Testis (tissue), 2 donors: ENCODE measurements at regions not wholly inside any gene's neighbourhood (a gene's known extent, or its start where the extent isn't known, plus 50 kb on each side); places are given as distances from the start of the nearest gene placed in this dataset.

Experiments used
- DNase-seq: peaks from one replicate; pipeline ENCODE4 v3.0.0-alpha.2; 2019
- H3K27ac ChIP-seq, 2 donors: fragments of 200-600 bp; sonication (generic); one replicate each; pipeline ENCODE4 v1.5.1; 2019
- H3K27me3 ChIP-seq: fragments of 200-600 bp; sonication (generic); one replicate; pipeline ENCODE4 v1.5.1; 2019
- H3K36me3 ChIP-seq: fragments of 200-600 bp; sonication (generic); one replicate; pipeline ENCODE4 v1.5.1; 2017; ENCODE audit warnings: low read depth; ENCODE audit errors: missing control alignments
- H3K4me1 ChIP-seq: fragments of 200-600 bp; sonication (generic); one replicate; pipeline ENCODE4 v1.5.1; 2019
- H3K4me3 ChIP-seq, 2 donors: fragments of 200-600 bp; sonication (generic); one replicate each; pipeline ENCODE4 v1.5.1; 2017 to 2019
- H3K9me3 ChIP-seq: fragments of 200-600 bp; sonication (generic); one replicate; pipeline ENCODE4 v1.5.1; 2017
- POLR2A ChIP-seq: fragments of 450-650 bp; IDR thresholded peaks from one replicate; pipeline ENCODE4 v1.6.1; 2017; ENCODE audit warnings: antibody characterized with exemption, mild to moderate bottlenecking, moderate library complexity
- WGBS, 2 donors: methylation state at CpG; one replicate each; pipeline ENCODE4 v1.1.5; 2018; 5-methylcytosine and 5-hydroxymethylcytosine counted together
- intact Hi-C: fragments of 100-400 bp; cut with DNase I; formaldehyde crosslinking; loops from one replicate; pipeline ENCODE4 v1.15.1; 2023; ENCODE audit warnings: low total_unique reads
- TF ChIP-seq, protein P1 (sequence below), 3 experiments: fragments of 450-650 bp in 2 of 3; fragments of 200-600 bp in 1 of 3; sonication (generic) in 1 of 3; IDR thresholded peaks; one replicate each; pipeline ENCODE4 v1.5.1; 2016 to 2019; ENCODE audit warnings: antibody characterized with exemption in 3 of 3, mild to moderate bottlenecking in 2 of 3, moderate library complexity in 1 of 3

DNA sequence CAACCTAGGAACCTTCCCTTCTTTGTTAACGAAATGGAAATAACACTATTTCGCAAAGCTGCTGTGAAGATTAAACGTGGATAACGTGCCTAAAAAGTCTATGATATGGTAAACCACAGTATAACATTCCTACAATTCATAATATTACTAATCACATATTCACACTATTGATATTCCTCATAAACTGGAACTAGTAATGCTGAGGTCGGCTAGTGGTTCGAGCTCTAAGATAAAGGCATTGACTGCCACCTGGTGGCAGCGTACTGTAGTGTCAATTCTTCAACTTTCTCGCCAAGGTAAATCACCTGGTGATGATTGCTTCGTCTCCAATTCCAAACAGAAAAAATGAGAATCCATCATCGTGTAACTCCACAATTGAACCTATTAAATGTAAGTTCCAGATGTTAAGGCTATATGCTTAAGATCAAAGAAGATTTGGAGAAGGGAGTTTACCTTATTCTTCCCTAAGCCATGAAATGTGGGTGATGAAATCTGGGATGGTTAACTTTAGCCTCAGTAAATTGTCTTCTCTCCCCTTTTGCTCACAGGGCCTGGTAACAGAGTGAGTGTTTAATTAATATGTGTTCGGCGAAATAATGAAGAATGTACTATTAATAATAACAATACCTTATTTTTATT, 197.5 kb upstream of the TMEM132C start:
- intact Hi-C loops = no loop called here
- H3K27me3 ChIP-seq = no peaks in the 10 kb centered on the region
- H3K36me3 ChIP-seq = no peaks in the 10 kb centered on the region
- H3K27ac ChIP-seq = no peak overlapping the region
- DNase-seq = peak; percentile 73
- H3K4me1 ChIP-seq = peaks cover 4% of the 10 kb centered on the region
- TF ChIP-seq POLR2A = no peak
- TF ChIP-seq, protein P1, sequence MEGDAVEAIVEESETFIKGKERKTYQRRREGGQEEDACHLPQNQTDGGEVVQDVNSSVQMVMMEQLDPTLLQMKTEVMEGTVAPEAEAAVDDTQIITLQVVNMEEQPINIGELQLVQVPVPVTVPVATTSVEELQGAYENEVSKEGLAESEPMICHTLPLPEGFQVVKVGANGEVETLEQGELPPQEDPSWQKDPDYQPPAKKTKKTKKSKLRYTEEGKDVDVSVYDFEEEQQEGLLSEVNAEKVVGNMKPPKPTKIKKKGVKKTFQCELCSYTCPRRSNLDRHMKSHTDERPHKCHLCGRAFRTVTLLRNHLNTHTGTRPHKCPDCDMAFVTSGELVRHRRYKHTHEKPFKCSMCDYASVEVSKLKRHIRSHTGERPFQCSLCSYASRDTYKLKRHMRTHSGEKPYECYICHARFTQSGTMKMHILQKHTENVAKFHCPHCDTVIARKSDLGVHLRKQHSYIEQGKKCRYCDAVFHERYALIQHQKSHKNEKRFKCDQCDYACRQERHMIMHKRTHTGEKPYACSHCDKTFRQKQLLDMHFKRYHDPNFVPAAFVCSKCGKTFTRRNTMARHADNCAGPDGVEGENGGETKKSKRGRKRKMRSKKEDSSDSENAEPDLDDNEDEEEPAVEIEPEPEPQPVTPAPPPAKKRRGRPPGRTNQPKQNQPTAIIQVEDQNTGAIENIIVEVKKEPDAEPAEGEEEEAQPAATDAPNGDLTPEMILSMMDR (IDR thresholded peaks at IDR 0.05) = peak; percentile 64 to 76 (median 76)
- 45 to 47% methylated on average over 12 of the region's 12 CpGs for WGBS, 2 donors
- H3K4me3 ChIP-seq = no peak overlapping the region
- H3K9me3 ChIP-seq = no peaks in the 10 kb centered on the region

- peaks cover 10% of the 10 kb centered on the region for H3K4me1 ChIP-seq
- H3K9me3 ChIP-seq = no peaks in the 10 kb centered on the region
- TF ChIP-seq POLR2A = no peak
- TF ChIP-seq, protein P1 (IDR thresholded peaks at IDR 0.05) = no peak
- 61 to 69% methylated on average over 13 of the region's 13 CpGs for WGBS, 2 donors
- intact Hi-C loops = no loop called here
- no peaks in the 10 kb centered on the region for H3K27me3 ChIP-seq
- H3K36me3 ChIP-seq = no peaks in the 10 kb centered on the region
- peak overlapping the region in 1 of 2 donors; percentile 6 for H3K4me3 ChIP-seq
- H3K27ac ChIP-seq = no peak overlapping the region
- no peak for DNase-seq
Measured at GRCh38 chr12:128073937-128074336, 193.0 kb upstream of the TMEM132C start.

GRCh38 chr12:128075332-128075731, 191.6 kb upstream of the TMEM132C start:
- intact Hi-C loops = no loop called here
- 79 to 81% methylated on average over 9 of the region's 9 CpGs for WGBS, 2 donors
- TF ChIP-seq, protein P1 (IDR thresholded peaks at IDR 0.05) = no peak
- no peak for TF ChIP-seq POLR2A
- Histone ChIP-seq H3K4me1 (peaks cover 10% of the 10 kb centered on the region), H3K27me3 (no peaks in the 10 kb centered on the region), H3K9me3 (no peaks in the 10 kb centered on the region), H3K4me3 (no peak overlapping the region), H3K27ac (no peak overlapping the region), H3K36me3 (no peaks in the 10 kb centered on the region)
- DNase-seq = no peak

GRCh38 chr12:128076188-128076587, 190.8 kb upstream of the TMEM132C start:
- H3K27ac ChIP-seq = no peak overlapping the region
- no peak for TF ChIP-seq POLR2A
- TF ChIP-seq, protein P1 (IDR thresholded peaks at IDR 0.05) = no peak
- H3K4me3 ChIP-seq = no peak overlapping the region
- no peak for DNase-seq
- no peaks in the 10 kb centered on the region for H3K27me3 ChIP-seq
- H3K4me1 ChIP-seq = peaks cover 10% of the 10 kb centered on the region
- 88% methylated on average over 4 of the region's 4 CpGs for WGBS, 2 donors
- intact Hi-C loops = no loop called here
- no peaks in the 10 kb centered on the region for H3K36me3 ChIP-seq
- no peaks in the 10 kb centered on the region for H3K9me3 ChIP-seq
